Sigmoid colon (tissue), 3 donors: ENCODE measurements at regions not wholly inside any gene's neighbourhood (a gene's known extent, or its start where the extent isn't known, plus 50 kb on each side); places are given as distances from the start of the nearest gene placed in this dataset.

Source experiments
- CTCF ChIP-seq, 4 experiments: fragments of 450-650 bp in 3 of 4; fragments of 200-600 bp in 1 of 4; IDR thresholded peaks; one replicate each; pipeline ENCODE4 v1.5.1; 2016 to 2019; ENCODE audit warnings: antibody characterized with exemption in 4 of 4, mild to moderate bottlenecking in 3 of 4, moderate library complexity in 2 of 4
- POLR2A ChIP-seq, 2 donors: fragments of 450-650 bp; IDR thresholded peaks; one replicate each; pipeline ENCODE4 v1.6.1; 2016; ENCODE audit warnings: antibody characterized with exemption in 2 of 2, mild to moderate bottlenecking in 2 of 2, moderate library complexity in 2 of 2

DNA sequence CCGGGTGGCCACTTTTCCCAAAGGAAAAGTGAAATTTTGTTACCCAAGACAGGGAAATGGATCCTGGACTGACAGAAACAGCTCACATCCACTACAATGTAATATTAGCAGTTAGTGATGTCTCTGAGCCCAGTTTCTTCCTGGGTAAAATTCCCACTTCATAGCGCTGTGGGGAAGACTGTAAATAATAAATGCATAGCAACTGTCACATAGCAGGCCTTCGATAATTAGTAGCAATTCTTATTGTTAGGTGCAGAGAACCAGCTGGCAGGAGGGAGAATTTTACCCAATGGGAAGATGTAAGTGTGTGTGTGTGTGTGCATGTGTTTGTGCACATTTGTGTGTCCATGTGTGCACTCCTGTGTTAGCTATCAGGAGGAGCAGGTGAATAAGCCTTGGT lies 221.5 kb downstream of the SLC4A3 start:
- TF ChIP-seq CTCF (IDR thresholded peaks at IDR 0.05) = no peak
- no peak for TF ChIP-seq POLR2A (IDR thresholded peaks at IDR 0.05)
